C1 segment of cervical spinal cord (tissue), 14 donors: ENCODE measurements at regions not wholly inside any gene's neighbourhood (a gene's known extent, or its start where the extent isn't known, plus 50 kb on each side); places are given as distances from the start of the nearest gene placed in this dataset.
"Not testable (repeated sequence)": the region's sequence is repeated elsewhere in the genome, so short reads cannot be mapped to it uniquely, and the experiment has no call there.

Experiments
- DNase-seq, 14 donors: peaks; one replicate each; lab custom pipeline; 2025; lab: John Stamatoyannopoulos, UW

GRCh38 chr16:77488652-77489051 is 53.8 kb upstream of the ADAMTS18 start:
- no peak for DNase-seq

- no peak for DNase-seq
Measured at GRCh38 chr16:77491091-77491490, 56.3 kb upstream of the ADAMTS18 start.

- no peak for DNase-seq
Measured at GRCh38 chr16:77496934-77497333, 62.1 kb upstream of the ADAMTS18 start.

GRCh38 chr16:77499373-77500285 is 64.8 kb upstream of the ADAMTS18 start:
- DNase-seq = peak in 3 of 14 donors; percentile 0 to 85 (median 23)

GRCh38 chr16:77500286-77500598 is 65.4 kb upstream of the ADAMTS18 start:
- no peak for DNase-seq

- DNase-seq = no peak
Measured at GRCh38 chr16:77500934-77501664, 66.3 kb upstream of the ADAMTS18 start.

- DNase-seq = no peak
Measured at GRCh38 chr16:77502448-77502847, 67.6 kb upstream of the ADAMTS18 start.

- not testable (repeated sequence) for DNase-seq
Measured at GRCh38 chr16:77506492-77506891, 71.7 kb upstream of the ADAMTS18 start.

- no peak for DNase-seq
Measured at GRCh38 chr16:77509051-77509450, 74.2 kb upstream of the ADAMTS18 start.

GRCh38 chr16:77509796-77510195 is 75.0 kb upstream of the ADAMTS18 start:
- no peak for DNase-seq

- DNase-seq = no peak
Measured at GRCh38 chr16:77511053-77511452, 76.2 kb upstream of the ADAMTS18 start.

- DNase-seq = no peak
Measured at GRCh38 chr16:77514500-77515220, 79.8 kb upstream of the ADAMTS18 start.

- DNase-seq = not testable (repeated sequence)
Measured at GRCh38 chr16:77525226-77525625, 90.4 kb upstream of the ADAMTS18 start.

- no peak for DNase-seq
Measured at GRCh38 chr16:77531752-77532151, 96.9 kb upstream of the ADAMTS18 start.

- DNase-seq = no peak
Measured at GRCh38 chr16:77536809-77537208, 102.0 kb upstream of the ADAMTS18 start.

- no peak for DNase-seq
Measured at GRCh38 chr16:77539421-77540034, 104.7 kb upstream of the ADAMTS18 start.

- DNase-seq = no peak
Measured at GRCh38 chr16:77540646-77541045, 105.8 kb upstream of the ADAMTS18 start.

- DNase-seq = no peak
Measured at GRCh38 chr16:77541165-77541564, 106.3 kb upstream of the ADAMTS18 start.

GRCh38 chr16:77548151-77548550 is 113.3 kb upstream of the ADAMTS18 start:
- DNase-seq = no peak

- DNase-seq = no peak
Measured at GRCh38 chr16:77548766-77549165, 113.9 kb upstream of the ADAMTS18 start.

- DNase-seq = no peak
Measured at GRCh38 chr16:77549876-77550275, 115.0 kb upstream of the ADAMTS18 start.

- peak in 1 of 14 donors; percentile 9 for DNase-seq
Measured at GRCh38 chr16:77551357-77551756, 116.5 kb upstream of the ADAMTS18 start.
